Ovary (tissue), 7 donors: ENCODE measurements at regions not wholly inside any gene's neighbourhood (a gene's known extent, or its start where the extent isn't known, plus 50 kb on each side); places are given as distances from the start of the nearest gene placed in this dataset.

Experiments
- DNase-seq, 5 donors: peaks; one replicate each; pipeline ENCODE4 v3.0.0-alpha.2; 2019 to 2020
- H3K27ac ChIP-seq, 2 donors: fragments of 200-600 bp; one replicate each; pipeline versions ENCODE4 v1.5.1 to v1.8.0; 2019 to 2022
- H3K27me3 ChIP-seq: fragments of 200-600 bp; one replicate; pipeline ENCODE4 v1.8.0; 2022
- H3K36me3 ChIP-seq: fragments of 200-600 bp; sonication (generic); one replicate; pipeline ENCODE4 v1.5.1; 2019
- H3K4me1 ChIP-seq: one replicate; pipeline ENCODE4 v1.8.1; 2013; ENCODE audit warnings: mild to moderate bottlenecking, moderate library complexity; ENCODE audit not compliant: insufficient read depth
- H3K4me3 ChIP-seq: fragments of 200-600 bp; sonication (generic); one replicate; pipeline ENCODE4 v1.5.1; 2017
- H3K9me3 ChIP-seq, 2 donors: fragments of 200-600 bp in 1 of 2; sonication (generic) in 1 of 2; one replicate each; pipeline versions ENCODE4 v1.5.1 to v1.8.1; 2013 to 2019; ENCODE audit warnings: mild to moderate bottlenecking in 1 of 2, moderate library complexity in 1 of 2
- CTCF ChIP-seq, 3 donors: fragments of 450-650 bp in 2 of 3; fragments of 200-600 bp in 1 of 3; IDR thresholded peaks; one replicate each; pipeline versions ENCODE4 v1.5.1 to v1.8.0; 2016 to 2022; ENCODE audit warnings: antibody characterized with exemption in 3 of 3, mild to moderate bottlenecking in 1 of 3
- EP300 ChIP-seq: sonication (generic); formaldehyde crosslinking; IDR thresholded peaks from one replicate; pipeline ENCODE4 v1.6.1; 2017; ENCODE audit warnings: antibody characterized with exemption
- POLR2A ChIP-seq: fragments of 450-650 bp; IDR thresholded peaks from one replicate; pipeline ENCODE4 v1.6.1; 2017; ENCODE audit warnings: antibody characterized with exemption, mild to moderate bottlenecking, moderate library complexity
- WGBS, 3 donors: extraction: QIAGEN DNeasy Blood & Tissue Kit in 1 of 3; methylation state at CpG; one replicate each; pipeline versions ENCODE4 v1.1.5 to v1.1.7; 2013 to 2017; 5-methylcytosine and 5-hydroxymethylcytosine counted together
- intact Hi-C, 4 donors: fragments of 100-400 bp; cut with DNase I; formaldehyde crosslinking; loops; one replicate each; pipeline versions ENCODE4 v1.11.0 to v1.15.1; 2022 to 2023
- donor health status: DM: no; HTN: no; CAD: no; lungs with moderate emphysema.
- donor health status: DM: no; HTN: no; CAD: no.
- donor health status: Bipolar disorder and iron deficiency.
- donor health status: DM: no; HTN: no; CAD: no.
- donor health status: DM: yes; HTN: yes; CAD: no.

GRCh38 chr11:19649751-19650150, 62.9 kb upstream of the NAV2 start:
- TF ChIP-seq EP300 (no peak), CTCF (IDR thresholded peaks at IDR 0.05) (no peak), POLR2A (no peak)
- no peak for DNase-seq
- intact Hi-C loops = no loop called here
- WGBS, 3 donors = 78 to 89% (median 82%) methylated on average over 4 of the region's 4 CpGs
- Histone ChIP-seq H3K4me1 (no peaks in the 10 kb centered on the region), H3K36me3 (no peaks in the 10 kb centered on the region), H3K27ac (no peak overlapping the region), H3K4me3 (no peak overlapping the region), H3K27me3 (no peaks in the 10 kb centered on the region), H3K9me3 (no peaks in the 10 kb centered on the region)

GRCh38 chr11:19648321-19648720, 64.3 kb upstream of the NAV2 start:
- Histone ChIP-seq H3K4me1 (no peaks in the 10 kb centered on the region), H3K4me3 (no peak overlapping the region), H3K36me3 (no peaks in the 10 kb centered on the region), H3K27ac (no peak overlapping the region), H3K9me3 (no peaks in the 10 kb centered on the region), H3K27me3 (no peaks in the 10 kb centered on the region)
- intact Hi-C loops = no loop called here
- TF ChIP-seq EP300 = no peak
- no peak for TF ChIP-seq CTCF (IDR thresholded peaks at IDR 0.05)
- no peak for TF ChIP-seq POLR2A
- DNase-seq = no peak
- 67 to 76% (median 68%) methylated on average over 3 of the region's 3 CpGs for WGBS, 3 donors

GRCh38 chr11:19647816-19648215, 64.8 kb upstream of the NAV2 start:
- no peak for DNase-seq
- no peaks in the 10 kb centered on the region for H3K36me3 ChIP-seq
- H3K27me3 ChIP-seq = no peaks in the 10 kb centered on the region
- H3K27ac ChIP-seq = no peak overlapping the region
- no peaks in the 10 kb centered on the region for H3K9me3 ChIP-seq
- 70 to 81% (median 77%) methylated on average over 3 of the region's 3 CpGs for WGBS, 3 donors
- intact Hi-C loops = no loop called here
- no peak for TF ChIP-seq CTCF (IDR thresholded peaks at IDR 0.05)
- TF ChIP-seq EP300 = no peak
- TF ChIP-seq POLR2A = no peak
- H3K4me1 ChIP-seq = no peaks in the 10 kb centered on the region
- no peak overlapping the region for H3K4me3 ChIP-seq

GRCh38 chr11:19646921-19647320, 65.7 kb upstream of the NAV2 start:
- Histone ChIP-seq H3K27ac (no peak overlapping the region), H3K27me3 (no peaks in the 10 kb centered on the region), H3K9me3 (no peaks in the 10 kb centered on the region), H3K4me1 (no peaks in the 10 kb centered on the region), H3K36me3 (no peaks in the 10 kb centered on the region), H3K4me3 (no peak overlapping the region)
- WGBS, 3 donors = 77 to 84% (median 79%) methylated on average over 3 of the region's 3 CpGs
- no peak for TF ChIP-seq POLR2A
- TF ChIP-seq CTCF (IDR thresholded peaks at IDR 0.05) = no peak
- TF ChIP-seq EP300 = no peak
- DNase-seq = no peak
- intact Hi-C loops = no loop called here

- Histone ChIP-seq H3K36me3 (no peaks in the 10 kb centered on the region), H3K27me3 (no peaks in the 10 kb centered on the region), H3K4me3 (no peak overlapping the region), H3K9me3 (no peaks in the 10 kb centered on the region), H3K4me1 (no peaks in the 10 kb centered on the region), H3K27ac (no peak overlapping the region)
- intact Hi-C loops = no loop called here
- TF ChIP-seq EP300 (no peak), POLR2A (no peak), CTCF (IDR thresholded peaks at IDR 0.05) (no peak)
- DNase-seq = no peak
- 60 to 81% (median 77%) methylated on average over 1 of the region's 1 CpG for WGBS, 3 donors
Observed at GRCh38 chr11:19646308-19646707, 66.3 kb upstream of the NAV2 start.
